GM19240 (cell line): ENCODE measurements at regions not wholly inside any gene's neighbourhood (a gene's known extent, or its start where the extent isn't known, plus 50 kb on each side); places are given as distances from the start of the nearest gene placed in this dataset.
"Not testable (repeated sequence)": the region's sequence is repeated elsewhere in the genome, so short reads cannot be mapped to it uniquely, and the experiment has no call there.

ENCODE experiments used
- DNase-seq: peaks from one replicate; pipeline ENCODE4 v3.0.0; 2011; ENCODE audit warnings: low spot score; ENCODE audit not compliant: insufficient read length

DNA sequence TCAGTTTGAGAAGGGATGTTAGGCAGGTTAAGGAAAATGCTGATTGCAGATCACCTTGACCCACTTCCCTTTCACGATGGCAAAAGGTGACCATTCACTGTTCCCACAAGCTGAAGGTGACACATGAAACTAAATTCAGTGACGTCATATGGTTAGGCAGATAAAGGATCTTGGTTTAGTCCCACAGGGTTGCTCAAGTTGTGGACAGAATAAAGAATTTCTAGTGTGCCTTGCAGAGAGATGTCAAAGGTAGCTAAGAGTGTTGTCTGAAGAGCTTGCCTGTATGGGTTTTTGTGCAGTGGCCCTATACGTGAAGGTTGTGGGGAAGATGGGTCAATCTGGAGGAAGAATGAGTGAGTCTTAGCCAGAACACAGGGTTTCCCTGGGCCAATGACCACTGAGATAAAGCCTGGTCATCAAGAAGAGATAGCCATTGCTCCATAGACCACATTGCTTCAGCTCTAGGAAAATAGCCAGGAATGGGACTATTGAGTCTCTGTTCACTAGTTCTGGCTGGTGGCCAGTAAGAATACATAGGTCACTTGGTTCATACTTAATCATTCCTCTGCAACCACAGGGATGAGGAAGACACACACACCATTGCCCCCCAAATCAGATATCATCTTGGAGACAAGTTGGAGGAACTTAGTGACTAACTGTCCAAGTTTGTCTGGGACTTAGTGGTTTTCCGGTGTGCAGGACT lies 148.5 kb upstream of the ATXN1 start:
- no peak for DNase-seq

DNA sequence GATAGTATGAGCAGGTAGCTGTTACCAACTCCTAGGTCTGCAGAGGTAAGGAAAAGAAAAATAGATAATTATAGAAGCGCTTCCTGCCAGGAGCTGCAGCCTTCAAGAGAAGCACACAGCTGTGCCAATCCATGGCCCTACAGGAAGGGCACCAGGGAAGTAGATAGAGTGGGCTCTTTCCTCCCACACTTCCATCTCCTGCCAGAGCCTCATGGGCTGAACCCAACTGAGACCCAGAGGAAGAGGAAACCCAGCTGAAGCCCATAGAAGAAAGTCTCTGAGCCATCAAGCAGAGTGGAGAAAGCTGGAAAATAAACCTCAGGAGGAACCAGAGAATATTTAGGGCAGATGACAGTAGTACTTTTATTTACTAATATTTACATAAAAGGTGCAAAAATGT lies 146.7 kb upstream of the ATXN1 start:
- DNase-seq = no peak

- DNase-seq = no peak
Measured at GRCh38 chr6:16904957-16905356, 143.7 kb upstream of the ATXN1 start.

DNA sequence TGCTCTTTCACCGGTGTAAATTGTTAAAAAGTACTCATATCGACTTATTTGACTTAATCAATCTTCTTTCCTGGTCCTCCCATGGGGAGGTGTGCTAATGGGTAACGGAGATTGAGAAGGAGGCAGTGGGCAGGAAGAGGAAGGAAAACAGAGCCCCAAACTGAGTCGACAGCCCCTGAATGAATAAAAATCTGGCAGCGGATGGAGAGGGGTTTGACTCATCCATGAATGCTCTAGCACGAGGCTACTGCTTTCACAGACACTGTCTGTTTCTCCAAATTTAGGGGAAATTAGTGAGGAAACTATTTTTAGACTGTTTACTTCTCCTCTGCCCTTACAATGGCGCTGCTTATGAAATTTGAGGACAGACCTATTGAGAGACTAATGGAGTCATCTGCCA lies 142.2 kb upstream of the ATXN1 start:
- no peak for DNase-seq

GRCh38 chr6:16902502-16902901 lies 141.2 kb upstream of the ATXN1 start:
- no peak for DNase-seq

- no peak for DNase-seq
Measured at GRCh38 chr6:16901782-16902181, 140.5 kb upstream of the ATXN1 start.

DNA sequence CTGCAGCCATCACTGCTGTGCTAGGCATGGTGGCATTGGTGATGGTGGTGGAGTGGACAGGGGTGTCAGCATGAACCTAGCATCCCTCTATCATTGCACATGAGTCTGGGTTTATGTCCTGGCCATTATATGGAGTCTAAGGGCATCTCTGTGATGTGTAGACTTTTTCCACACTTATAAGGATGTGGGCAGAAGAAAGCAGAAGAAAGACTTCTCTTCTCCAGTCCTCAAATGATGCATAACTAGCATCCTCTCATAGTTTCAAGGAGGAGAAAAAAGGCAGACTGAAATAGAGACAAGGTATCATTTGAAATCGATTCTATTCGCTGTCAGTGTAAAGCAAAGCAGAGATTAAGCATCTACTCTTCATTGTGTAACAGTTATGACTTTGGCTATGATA lies 140.0 kb upstream of the ATXN1 start:
- DNase-seq = no peak

DNA sequence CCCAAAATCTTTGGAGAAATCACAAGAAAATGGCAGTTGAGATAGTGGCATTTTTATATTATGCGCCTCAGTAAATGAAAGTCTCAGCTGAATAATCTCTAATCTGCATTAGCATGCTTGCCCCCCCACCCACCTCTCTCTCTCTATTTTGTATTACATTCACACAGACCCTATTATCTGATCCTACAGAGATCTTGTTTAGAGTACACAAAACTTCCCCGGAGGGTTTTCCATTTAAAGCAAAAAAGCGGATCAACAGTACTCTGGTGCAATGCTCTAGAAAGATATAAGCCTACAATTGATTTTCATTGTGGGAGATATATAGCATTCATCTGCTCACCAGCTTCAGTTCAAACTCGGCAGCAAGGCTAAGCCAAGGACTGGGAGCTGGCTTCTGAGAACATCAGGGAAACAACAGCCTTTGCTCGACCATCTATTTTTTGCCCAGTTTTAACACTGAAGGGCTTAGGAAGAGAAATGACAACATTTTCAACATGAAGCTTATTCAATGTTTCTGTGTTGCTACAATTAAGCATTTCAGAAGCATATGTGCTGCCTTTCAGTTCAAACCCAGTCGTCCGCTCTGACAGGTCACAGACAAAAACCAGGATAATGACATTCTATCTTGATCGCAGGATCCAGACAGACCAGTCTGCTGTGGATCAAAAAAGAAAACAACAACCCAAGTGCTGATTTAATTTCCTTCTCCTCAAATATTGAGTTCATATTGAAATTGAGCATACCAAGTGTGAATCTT lies 137.6 kb upstream of the ATXN1 start:
- DNase-seq = no peak

- DNase-seq = no peak
Measured at GRCh38 chr6:16897669-16898068, 136.4 kb upstream of the ATXN1 start.

- DNase-seq = no peak
Measured at GRCh38 chr6:16894301-16894700, 133.0 kb upstream of the ATXN1 start.

DNA sequence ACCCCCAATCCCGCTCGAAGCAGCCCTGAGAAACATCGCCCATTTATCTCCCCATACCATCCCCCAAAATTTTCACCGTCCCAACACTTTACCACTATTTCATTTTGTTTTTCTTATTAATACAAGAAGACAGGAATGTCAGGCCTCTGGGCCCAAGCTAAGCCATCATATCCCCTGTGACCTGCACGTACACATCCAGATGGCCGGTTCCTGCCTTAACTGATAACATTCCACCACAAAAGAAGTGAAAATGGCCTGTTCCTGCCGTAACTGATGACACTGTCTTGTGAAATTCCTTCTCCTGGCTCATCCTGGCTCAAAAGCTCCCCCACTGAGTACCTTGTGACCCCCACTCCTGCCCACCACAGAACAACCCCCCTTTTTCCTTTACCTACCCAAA lies 129.8 kb upstream of the ATXN1 start:
- DNase-seq = not testable (repeated sequence)

DNA sequence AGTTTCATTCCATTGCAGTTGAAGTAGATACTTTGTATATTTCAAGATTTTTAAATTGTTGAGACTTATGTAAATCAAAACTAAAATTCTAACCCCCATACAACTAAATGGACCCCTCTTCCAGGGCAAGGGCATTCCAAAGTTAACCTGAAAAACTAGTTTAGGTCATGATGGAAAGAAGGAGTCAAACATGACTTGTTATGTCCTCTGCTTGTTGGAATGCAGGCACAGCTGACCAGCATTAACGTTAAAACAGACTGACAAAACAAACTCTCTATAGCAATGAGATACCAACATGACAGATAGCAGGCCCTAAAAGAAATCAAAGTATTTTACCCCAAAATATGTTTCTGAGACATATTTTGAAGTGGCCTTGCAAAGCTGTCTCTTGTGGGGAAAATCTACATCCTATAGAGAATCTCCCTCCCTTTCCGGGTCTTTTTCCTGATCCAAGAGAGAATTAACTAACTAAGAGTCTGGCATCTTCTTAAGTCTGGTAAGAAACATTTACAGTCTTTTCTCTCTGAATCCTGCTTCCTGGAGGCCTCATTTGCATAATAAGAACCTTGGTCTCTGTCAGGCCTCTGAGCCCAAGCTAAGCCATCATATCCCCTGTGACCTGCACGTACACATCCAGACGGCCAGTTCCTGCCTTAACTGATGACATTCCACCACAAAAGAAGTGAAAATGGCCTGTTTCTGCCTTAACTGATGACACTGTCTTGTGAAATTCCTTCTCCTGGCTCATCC lies 124.3 kb upstream of the ATXN1 start:
- no peak for DNase-seq

DNA sequence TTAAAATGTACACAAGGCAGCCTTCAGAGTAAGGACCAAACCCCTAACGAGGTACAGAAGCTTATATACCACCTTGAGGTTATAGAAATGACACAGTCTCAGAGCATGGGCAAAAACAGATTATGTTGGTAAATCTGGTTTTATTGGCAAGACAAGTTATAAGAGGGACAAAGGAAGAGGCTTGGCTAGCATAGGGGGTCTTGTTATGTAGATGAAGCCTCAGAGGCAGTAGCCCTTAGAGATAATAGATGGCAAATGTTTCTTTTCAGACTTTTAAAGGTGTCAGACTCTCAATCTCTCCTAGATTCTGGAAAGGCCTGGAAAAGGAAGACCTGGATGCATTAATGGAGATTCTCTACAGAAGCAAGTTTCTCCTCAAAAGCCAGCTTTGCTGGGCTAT lies 123.3 kb upstream of the ATXN1 start:
- no peak for DNase-seq

DNA sequence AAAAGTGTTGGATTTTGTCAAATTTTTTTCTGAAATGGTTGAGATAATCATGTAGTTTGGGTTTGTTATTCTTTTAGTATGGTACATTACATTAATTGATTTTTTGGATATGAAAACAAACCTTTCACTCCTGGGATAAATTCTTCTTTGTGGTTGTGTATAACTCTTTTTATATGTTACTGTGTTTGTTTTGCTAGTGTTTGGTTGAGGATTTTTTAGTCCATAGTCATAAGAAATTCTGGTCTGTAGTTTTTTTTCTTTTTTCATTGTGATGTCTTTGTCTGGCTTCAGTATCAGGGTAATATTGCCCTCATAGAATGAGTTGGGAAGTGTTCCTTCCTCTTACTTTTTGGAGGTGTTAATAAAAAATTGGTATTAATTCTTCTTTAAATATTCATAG lies 122.2 kb upstream of the ATXN1 start:
- DNase-seq = no peak

DNA sequence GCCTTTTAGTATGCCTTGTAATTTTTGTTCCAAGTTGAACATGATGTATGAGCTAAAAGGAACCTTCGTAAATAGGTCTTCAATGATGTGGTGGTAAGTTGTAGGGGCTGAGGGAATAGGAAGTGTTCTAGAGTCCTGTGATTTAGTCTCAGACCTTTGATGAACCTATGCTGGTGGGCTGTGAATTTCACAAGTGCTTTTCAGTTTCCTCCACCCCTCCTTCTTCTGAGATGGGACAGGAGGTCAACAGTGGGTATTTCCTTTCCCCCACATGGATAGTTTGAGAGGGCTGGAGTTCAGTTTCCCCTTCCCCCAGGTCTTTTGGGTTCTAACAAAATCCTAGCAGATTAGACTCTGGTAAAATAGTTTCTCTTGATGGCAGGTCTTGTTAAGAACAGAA lies 121.0 kb upstream of the ATXN1 start:
- no peak for DNase-seq

DNA sequence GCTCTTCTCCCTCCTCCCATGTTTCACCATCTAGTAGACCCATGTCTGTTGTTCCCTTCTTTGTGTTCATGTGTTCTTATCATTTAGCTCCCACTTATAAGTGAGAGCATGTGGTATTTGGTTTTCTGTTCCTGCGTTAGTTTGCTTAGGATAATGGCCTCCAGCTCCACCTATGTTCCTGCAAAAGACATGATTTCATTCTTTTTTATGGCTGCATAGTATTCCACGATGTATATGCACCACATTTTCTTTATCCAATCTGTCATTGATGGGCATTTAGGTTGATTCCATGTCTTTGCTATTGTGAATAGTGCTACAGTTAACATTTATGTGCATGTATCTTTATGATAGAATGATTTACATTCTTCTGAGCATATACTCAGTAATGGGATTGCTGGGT lies 115.6 kb upstream of the ATXN1 start:
- not testable (repeated sequence) for DNase-seq

GRCh38 chr6:16876201-16876600 lies 114.9 kb upstream of the ATXN1 start:
- DNase-seq = no peak

- DNase-seq = no peak
Measured at GRCh38 chr6:16873698-16874097, 112.4 kb upstream of the ATXN1 start.

- no peak for DNase-seq
Measured at GRCh38 chr6:16872543-16873235, 111.4 kb upstream of the ATXN1 start.

- no peak for DNase-seq
Measured at GRCh38 chr6:16871047-16871446, 109.8 kb upstream of the ATXN1 start.

DNA sequence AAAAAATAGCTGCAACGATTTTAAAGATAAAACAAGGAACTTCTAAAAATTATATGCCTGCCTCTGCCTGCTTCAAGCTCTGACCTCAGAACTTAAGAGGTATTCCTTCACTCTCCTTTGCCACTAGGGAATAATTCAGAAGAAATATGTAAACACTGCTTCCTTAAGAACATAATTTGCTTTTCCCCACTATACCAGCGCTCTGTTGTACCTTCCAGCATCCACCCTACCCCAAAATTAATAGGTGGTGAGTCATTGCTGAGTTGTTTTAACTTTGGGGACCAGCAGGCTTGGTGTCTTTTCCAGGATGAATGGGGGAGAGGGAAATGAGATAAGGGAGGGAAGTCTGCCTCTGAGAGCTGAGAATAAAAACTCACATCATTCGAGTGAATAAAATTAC lies 107.7 kb upstream of the ATXN1 start:
- DNase-seq = no peak
